Endothelial cell of umbilical vein (primary cell): ENCODE measurements at regions not wholly inside any gene's neighbourhood (a gene's known extent, or its start where the extent isn't known, plus 50 kb on each side); places are given as distances from the start of the nearest gene placed in this dataset.

ENCODE experiments used
- CTCF ChIP-seq, 2 donors: IDR thresholded peaks; 1 replicate in 1 of 2; 2 replicates in 1 of 2; pipeline ENCODE4 v1.5.1; 2011; ENCODE audit warnings: low read length in 2 of 2, mild to moderate bottlenecking in 2 of 2, moderate library complexity in 2 of 2, control low read depth in 1 of 2, inconsistent platforms in 1 of 2, low read depth in 1 of 2; ENCODE audit not compliant: insufficient read depth in 1 of 2; ENCODE audit errors: extremely low read depth in 1 of 2
- EZH2 ChIP-seq: IDR thresholded peaks from 2 replicates; pipeline ENCODE4 v1.6.1; 2012; ENCODE audit warnings: borderline replicate concordance, low read depth, mild to moderate bottlenecking, moderate library complexity, low read length, inconsistent platforms; ENCODE audit not compliant: severe bottlenecking
- FOS ChIP-seq: IDR thresholded peaks from 2 replicates; pipeline ENCODE4 v1.6.1; 2011; ENCODE audit warnings: mild to moderate bottlenecking, low read length, moderate library complexity, borderline replicate concordance; ENCODE audit not compliant: insufficient read depth
- GATA2 ChIP-seq: IDR thresholded peaks from 2 replicates; pipeline ENCODE4 v1.7.0; 2011; ENCODE audit warnings: low read depth, mild to moderate bottlenecking, moderate library complexity, mixed read lengths, low read length; ENCODE audit not compliant: insufficient read length, insufficient read depth
- JUN ChIP-seq: IDR thresholded peaks from 2 replicates; pipeline ENCODE4 v1.6.1; 2011; ENCODE audit warnings: borderline replicate concordance, low read depth; ENCODE audit not compliant: insufficient read length, insufficient read depth
- MAX ChIP-seq: IDR thresholded peaks from 2 replicates; pipeline ENCODE4 v1.6.1; 2011; ENCODE audit not compliant: insufficient read depth, insufficient read length
- MYC ChIP-seq: IDR thresholded peaks from one replicate; pipeline ENCODE4 v1.6.1; 2011; ENCODE audit warnings: mild to moderate bottlenecking, low read depth, low read length
- POLR2A ChIP-seq: IDR thresholded peaks from 2 replicates; pipeline ENCODE4 v1.6.1; 2012; ENCODE audit warnings: low read depth, mild to moderate bottlenecking, control low read depth, low read length
- POLR2AphosphoS5 ChIP-seq: IDR thresholded peaks from 2 replicates; pipeline ENCODE4 v1.6.1; 2012; ENCODE audit warnings: low read depth, mild to moderate bottlenecking, control low read depth, low read length, moderate library complexity; ENCODE audit not compliant: insufficient read depth

DNA sequence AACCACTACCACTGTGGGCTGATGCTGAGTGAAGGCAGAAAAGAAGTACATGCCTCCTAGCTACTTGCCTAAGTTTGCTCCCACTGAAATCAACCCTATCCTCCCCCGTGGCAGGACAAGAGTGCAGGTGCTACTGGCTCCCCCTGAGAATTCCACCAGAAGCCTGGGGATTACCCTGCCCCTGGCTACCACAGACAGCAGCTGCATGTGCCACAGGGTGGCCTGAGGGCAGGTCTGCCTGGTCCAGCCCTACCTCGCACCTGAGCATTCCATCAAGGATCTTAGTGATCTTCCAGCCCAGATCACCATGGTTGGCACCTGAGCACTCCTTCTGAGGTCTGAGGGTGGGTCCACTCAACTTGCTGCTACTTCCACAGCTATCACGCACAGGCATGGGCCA lies 176.4 kb upstream of the SMIM30 start:
- no peak for TF ChIP-seq POLR2AphosphoS5
- TF ChIP-seq CTCF (IDR thresholded peaks at IDR 0.05; ENCODE audit: extremely low read depth in 1 of 2, insufficient read depth in 1 of 2, low read depth in 1 of 2, low read length in 2 of 2) = no peak
- TF ChIP-seq EZH2 = no peak
- no peak for TF ChIP-seq POLR2A
- no peak for TF ChIP-seq MAX
- no peak for TF ChIP-seq FOS
- TF ChIP-seq MYC = no peak
- no peak for TF ChIP-seq JUN
- no peak for TF ChIP-seq GATA2
